HL-60/S4 treated with retinoic acid at 250 ng/mL for 4 days and 3 days (cell line): ENCODE measurements at regions not wholly inside any gene's neighbourhood (a gene's known extent, or its start where the extent isn't known, plus 50 kb on each side); places are given as distances from the start of the nearest gene placed in this dataset.

Experiments used
- in situ Hi-C: fragments of 300-500 bp; cut with MboI; formaldehyde crosslinking; loops from 2 replicates; pipeline ENCODE4 v1.7.0; 2022; ENCODE audit warnings: low sequenced_read_pairs

GRCh38 chr5:68646144-68646543 is 430.6 kb downstream of the PIK3R1 start:
- in situ Hi-C loops = no loop called here

DNA sequence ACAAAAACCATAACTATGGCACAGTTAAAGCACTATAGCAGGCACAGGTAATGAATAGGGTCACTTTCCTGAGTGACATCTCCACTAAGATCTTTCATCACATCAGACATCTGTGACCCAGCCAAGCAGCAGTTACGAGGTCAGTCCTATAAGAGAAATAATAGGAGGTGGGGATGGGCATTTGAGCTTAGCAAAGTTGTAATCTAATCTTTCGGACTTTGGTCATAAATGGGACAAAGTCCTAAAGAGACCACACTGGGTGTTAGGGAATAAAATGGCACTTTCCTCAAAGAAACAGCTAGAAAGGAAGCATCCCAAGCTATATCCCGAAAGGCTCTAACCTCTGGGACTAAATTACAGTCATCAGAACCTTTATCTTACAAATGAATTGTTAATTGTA is 432.2 kb downstream of the PIK3R1 start:
- in situ Hi-C loops = no loop called here

- in situ Hi-C loops = no loop called here
Measured at GRCh38 chr5:68648944-68649857, 433.6 kb downstream of the PIK3R1 start.

GRCh38 chr5:68652534-68652965 is 437.0 kb downstream of the PIK3R1 start:
- in situ Hi-C loops = no loop called here

- in situ Hi-C loops = no loop called here
Measured at GRCh38 chr5:68653471-68653870, 437.9 kb downstream of the PIK3R1 start.

- in situ Hi-C loops = no loop called here
Measured at GRCh38 chr5:68657055-68657961, 436.5 kb upstream of the SLC30A5 start.

GRCh38 chr5:68658810-68659372 is 434.9 kb upstream of the SLC30A5 start:
- in situ Hi-C loops = no loop called here

GRCh38 chr5:68659881-68660280 is 433.9 kb upstream of the SLC30A5 start:
- in situ Hi-C loops = no loop called here

DNA sequence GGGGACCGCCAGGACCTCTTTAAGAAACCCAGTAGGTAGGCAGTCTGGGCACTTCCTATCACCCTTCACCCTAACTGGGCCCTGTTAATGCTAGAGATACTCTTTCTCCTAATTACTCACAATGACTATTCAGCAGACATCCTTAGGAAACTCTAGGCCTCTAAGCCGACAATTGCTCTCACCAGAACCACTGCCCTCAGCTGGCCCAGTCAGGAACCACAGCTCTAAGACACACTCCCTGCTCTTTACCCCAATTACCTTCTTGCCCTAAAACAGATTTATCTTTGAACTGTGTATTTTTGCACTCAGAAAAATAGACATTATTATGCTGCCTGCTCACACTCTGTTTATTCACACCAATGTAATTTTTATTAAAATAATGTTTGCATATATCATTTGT is 432.6 kb upstream of the SLC30A5 start:
- in situ Hi-C loops = no loop called here

DNA sequence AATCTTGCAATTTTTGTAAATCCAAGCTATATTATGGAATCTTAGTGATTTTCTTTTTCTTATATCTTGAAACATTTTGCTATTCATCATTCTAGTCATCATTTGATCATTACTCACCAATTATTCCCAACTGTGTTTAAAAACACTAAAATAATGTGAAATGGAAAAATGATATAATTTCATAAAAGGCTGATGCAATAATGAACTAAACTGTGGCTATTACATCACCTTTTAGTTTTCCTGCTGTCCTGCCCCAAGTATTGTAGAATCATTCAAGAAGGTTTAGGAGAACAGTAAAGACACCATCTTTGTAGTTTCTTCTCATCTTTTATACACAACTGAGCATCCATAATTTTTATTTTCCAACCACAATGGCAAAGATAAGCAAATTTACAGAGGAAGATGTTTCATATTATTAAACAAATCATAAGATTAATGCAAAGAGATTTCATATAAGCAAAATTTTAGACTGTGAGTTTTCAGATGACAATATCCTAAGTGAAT is 431.0 kb upstream of the SLC30A5 start:
- in situ Hi-C loops = no loop called here

GRCh38 chr5:68669864-68670575 is 423.8 kb upstream of the SLC30A5 start:
- in situ Hi-C loops = no loop called here

DNA sequence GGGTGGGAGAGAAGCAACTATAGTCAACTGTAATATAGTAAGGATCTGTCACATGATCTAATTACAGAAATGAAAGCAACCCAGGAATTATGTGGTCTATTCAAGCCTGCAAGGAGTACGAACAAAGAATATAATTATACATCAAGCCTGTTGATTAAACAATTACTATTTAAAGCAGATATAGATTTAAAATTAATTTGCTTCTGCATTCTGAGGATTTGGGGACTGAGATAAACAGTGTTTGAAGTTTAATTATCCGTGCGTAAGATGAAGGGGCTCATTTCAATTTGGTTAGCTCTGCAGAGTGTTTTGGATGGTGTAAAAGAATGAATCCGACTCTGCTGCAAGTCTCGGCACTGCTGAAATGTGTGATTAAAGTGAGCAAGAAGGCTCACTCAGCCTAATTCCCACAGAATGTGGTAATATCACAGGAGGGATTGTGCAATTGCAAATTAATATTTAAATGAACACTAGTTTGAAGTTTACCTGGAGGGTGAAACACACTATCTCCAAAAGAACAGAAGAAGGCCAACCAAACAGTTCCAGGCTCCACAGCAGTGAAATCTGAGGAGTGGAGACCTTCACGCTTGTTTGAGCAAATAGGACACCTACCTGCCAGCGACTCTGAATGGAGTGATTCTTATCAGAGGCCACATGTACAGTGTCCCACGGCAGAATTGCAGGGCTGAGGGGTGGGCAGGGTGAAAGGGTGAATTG is 420.6 kb upstream of the SLC30A5 start:
- in situ Hi-C loops = no loop called here

- in situ Hi-C loops = no loop called here
Measured at GRCh38 chr5:68673823-68674180, 420.0 kb upstream of the SLC30A5 start.

- in situ Hi-C loops = no loop called here
Measured at GRCh38 chr5:68679041-68679440, 414.8 kb upstream of the SLC30A5 start.

GRCh38 chr5:68680366-68680765 is 413.4 kb upstream of the SLC30A5 start:
- in situ Hi-C loops = no loop called here

DNA sequence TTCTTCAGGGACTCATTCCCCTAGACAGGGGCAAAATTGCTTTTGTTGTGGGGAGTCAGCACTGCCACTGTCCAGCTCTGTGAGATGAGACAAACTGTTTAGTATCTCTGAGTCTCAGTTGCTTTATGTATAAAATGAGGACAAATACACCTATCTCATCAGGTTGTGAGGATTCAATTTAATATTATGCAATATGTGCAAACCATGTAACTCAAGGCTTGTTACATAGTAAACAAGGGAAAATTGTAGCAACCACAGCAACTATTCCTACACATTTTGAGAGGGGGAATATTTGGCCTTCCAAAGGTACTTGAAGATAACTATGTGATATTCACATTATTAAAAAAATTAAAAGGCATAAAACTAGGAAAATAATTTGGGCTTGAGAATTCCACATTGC is 411.9 kb upstream of the SLC30A5 start:
- in situ Hi-C loops = no loop called here

GRCh38 chr5:68682400-68683160 is 411.2 kb upstream of the SLC30A5 start:
- in situ Hi-C loops = no loop called here

DNA sequence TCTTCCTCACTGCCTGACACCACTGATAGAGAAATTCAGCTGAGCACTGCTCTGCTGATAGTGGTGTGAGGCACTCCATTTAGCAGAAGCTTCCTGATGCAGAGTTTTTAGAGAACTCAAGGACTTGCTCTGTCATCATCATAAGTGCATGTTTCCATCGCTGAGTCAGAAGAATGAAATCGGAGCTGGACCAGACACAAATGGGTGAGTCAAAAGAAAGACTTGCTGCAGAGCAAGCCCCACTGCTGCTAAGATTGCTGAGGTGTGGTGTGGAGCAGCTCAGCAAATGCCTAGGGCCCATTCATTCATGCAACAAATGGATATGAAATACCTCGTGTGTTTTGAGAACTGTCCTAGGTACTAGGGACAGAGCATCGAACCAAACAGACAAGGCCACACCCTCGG is 410.2 kb upstream of the SLC30A5 start:
- in situ Hi-C loops = no loop called here

GRCh38 chr5:68685863-68686262 is 408.0 kb upstream of the SLC30A5 start:
- in situ Hi-C loops = no loop called here
